Astrocyte of the cerebellum (primary cell): ENCODE measurements at regions not wholly inside any gene's neighbourhood (a gene's known extent, or its start where the extent isn't known, plus 50 kb on each side); places are given as distances from the start of the nearest gene placed in this dataset.

Experiments
- DNase-seq: peaks from one replicate; pipeline ENCODE4 v3.0.0-alpha.2; 2011; ENCODE audit warnings: low read depth
- H3K4me3 ChIP-seq: 2 replicates; pipeline ENCODE4 v1.5.1; 2011; ENCODE audit warnings: mild to moderate bottlenecking, low read depth, low read length, moderate library complexity
- in situ Hi-C: cut with HindIII; loops from 2 replicates; pipeline ENCODE4 v1.10.0; 2017; ENCODE audit warnings: low sequenced_read_pairs
- TF ChIP-seq, protein P1 (sequence below): IDR thresholded peaks from 2 replicates; pipeline ENCODE4 v1.5.1; 2012; ENCODE audit warnings: low read length, low read depth, moderate library complexity, mild to moderate bottlenecking; ENCODE audit errors: missing control alignments

DNA sequence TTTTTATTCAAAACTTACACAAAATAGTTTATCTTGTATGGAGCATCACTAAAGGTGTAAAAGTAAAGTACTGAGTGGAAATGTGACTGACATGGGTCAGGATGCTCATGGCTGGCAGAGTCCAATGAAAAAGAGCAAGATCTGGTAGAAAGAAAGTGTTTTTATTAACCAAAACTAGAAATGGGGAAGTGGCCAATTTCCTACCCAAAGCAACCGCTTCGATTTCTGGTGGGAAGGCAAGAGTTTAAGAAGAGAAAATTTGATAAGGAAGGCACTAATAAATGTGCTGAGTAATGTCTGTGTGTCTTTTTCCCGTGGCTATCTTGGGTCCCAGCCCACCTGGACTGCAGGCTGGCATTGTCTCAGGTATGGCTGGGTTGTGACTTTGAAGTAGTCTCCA is 277.7 kb downstream of the ANKRD7 start:
- no peak overlapping the region for H3K4me3 ChIP-seq
- no peak for DNase-seq
- TF ChIP-seq, protein P1, sequence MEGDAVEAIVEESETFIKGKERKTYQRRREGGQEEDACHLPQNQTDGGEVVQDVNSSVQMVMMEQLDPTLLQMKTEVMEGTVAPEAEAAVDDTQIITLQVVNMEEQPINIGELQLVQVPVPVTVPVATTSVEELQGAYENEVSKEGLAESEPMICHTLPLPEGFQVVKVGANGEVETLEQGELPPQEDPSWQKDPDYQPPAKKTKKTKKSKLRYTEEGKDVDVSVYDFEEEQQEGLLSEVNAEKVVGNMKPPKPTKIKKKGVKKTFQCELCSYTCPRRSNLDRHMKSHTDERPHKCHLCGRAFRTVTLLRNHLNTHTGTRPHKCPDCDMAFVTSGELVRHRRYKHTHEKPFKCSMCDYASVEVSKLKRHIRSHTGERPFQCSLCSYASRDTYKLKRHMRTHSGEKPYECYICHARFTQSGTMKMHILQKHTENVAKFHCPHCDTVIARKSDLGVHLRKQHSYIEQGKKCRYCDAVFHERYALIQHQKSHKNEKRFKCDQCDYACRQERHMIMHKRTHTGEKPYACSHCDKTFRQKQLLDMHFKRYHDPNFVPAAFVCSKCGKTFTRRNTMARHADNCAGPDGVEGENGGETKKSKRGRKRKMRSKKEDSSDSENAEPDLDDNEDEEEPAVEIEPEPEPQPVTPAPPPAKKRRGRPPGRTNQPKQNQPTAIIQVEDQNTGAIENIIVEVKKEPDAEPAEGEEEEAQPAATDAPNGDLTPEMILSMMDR, result no peak
- in situ Hi-C loops, result no loop called here

- TF ChIP-seq, protein P1, result no peak
- in situ Hi-C loops, result no loop called here
- H3K4me3 ChIP-seq, result no peak overlapping the region
- DNase-seq, result no peak
These were observed 286.6 kb downstream of the ANKRD7 start for GRCh38 chr7:118511146-118511545.

DNA sequence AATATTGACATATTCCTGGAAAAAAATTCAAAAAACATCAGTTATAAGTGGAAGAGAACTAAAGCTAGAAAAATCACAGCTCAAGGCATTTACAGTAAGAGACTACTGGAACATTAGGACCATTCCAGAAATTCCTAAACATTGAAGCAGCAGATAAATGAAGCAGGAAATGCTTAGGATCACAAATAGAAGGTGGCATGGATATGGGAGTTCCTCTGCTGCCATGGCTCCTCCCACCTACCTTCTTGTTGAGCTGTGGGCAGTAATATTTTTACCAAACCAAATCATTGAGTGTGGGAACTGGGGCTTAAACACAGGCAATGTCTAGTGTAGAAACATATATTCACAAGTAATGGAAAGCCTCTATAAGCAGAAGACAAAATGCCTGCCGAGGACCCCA is 292.8 kb downstream of the ANKRD7 start:
- no peak overlapping the region for H3K4me3 ChIP-seq
- in situ Hi-C loops, result no loop called here
- TF ChIP-seq, protein P1, result no peak
- DNase-seq, result no peak

DNA sequence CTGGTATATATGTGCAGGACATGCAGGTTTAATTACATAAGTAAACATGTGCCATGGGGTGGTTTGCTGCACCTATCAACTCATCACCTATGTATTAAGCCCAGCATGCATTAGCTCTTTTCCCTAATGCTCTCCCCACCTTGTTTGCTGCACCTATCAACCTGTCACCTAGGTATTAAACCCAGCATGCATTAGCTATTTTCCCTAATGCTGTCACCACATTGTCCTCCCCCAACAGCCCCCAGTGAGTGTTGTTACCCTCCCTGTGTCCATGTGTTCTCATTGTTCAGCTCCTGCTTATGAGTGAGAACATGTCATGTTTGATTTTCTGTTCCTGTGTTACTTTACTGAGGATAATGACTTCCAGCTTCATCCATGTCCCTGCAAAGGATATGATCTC is 300.5 kb downstream of the ANKRD7 start:
- in situ Hi-C loops, result no loop called here
- no peak for DNase-seq
- TF ChIP-seq, protein P1, result no peak
- no peak overlapping the region for H3K4me3 ChIP-seq

- no peak for DNase-seq
- in situ Hi-C loops, result no loop called here
- TF ChIP-seq, protein P1, result no peak
- H3K4me3 ChIP-seq, result no peak overlapping the region
These were observed 307.1 kb downstream of the ANKRD7 start for GRCh38 chr7:118531566-118531965.

DNA sequence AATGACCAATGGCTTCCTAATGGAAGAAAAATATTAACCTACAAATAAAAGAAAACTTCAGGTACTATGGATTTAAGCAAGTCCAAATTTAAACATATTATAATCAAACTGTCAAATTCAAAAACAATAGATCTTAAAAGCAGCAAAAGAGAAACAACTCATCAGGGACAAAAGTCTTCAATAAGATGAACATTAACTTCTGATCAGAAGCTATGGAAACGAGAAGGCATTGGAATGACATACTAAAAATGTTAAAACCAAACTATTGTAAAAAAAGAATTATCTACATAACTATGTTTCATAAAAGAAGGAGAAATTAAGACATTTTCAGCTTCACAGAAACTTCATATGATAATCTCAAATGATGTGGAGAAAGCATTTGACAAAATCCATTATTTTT is 334.7 kb downstream of the ANKRD7 start:
- no peak overlapping the region for H3K4me3 ChIP-seq
- in situ Hi-C loops, result no loop called here
- TF ChIP-seq, protein P1, result no peak
- DNase-seq, result no peak

DNA sequence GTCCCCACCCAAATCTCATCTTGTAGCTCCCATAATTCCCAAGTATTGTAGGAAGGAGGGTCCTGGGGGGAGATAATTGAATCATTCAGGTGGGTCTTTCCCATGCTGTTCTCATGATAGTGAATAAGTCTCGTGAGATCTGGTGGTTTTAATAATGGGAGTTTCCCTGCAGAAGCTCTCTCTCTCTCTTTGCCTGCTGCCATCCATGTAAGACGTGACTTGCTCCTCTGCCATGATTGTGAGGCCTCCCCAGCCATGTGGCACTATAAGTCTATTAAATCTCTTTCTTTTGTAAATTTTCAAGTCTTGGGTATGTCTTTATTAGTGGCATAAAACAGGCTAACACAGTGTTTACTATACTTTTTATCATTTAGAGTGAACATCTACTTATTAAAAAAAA is 338.8 kb downstream of the ANKRD7 start:
- H3K4me3 ChIP-seq, result no peak overlapping the region
- no peak for DNase-seq
- in situ Hi-C loops, result no loop called here
- TF ChIP-seq, protein P1, result no peak
